ENCODE measurements at regions not wholly inside any gene's neighbourhood (a gene's known extent, or its start where the extent isn't known, plus 50 kb on each side); places are given as distances from the start of the nearest gene placed in this dataset.

DNA sequence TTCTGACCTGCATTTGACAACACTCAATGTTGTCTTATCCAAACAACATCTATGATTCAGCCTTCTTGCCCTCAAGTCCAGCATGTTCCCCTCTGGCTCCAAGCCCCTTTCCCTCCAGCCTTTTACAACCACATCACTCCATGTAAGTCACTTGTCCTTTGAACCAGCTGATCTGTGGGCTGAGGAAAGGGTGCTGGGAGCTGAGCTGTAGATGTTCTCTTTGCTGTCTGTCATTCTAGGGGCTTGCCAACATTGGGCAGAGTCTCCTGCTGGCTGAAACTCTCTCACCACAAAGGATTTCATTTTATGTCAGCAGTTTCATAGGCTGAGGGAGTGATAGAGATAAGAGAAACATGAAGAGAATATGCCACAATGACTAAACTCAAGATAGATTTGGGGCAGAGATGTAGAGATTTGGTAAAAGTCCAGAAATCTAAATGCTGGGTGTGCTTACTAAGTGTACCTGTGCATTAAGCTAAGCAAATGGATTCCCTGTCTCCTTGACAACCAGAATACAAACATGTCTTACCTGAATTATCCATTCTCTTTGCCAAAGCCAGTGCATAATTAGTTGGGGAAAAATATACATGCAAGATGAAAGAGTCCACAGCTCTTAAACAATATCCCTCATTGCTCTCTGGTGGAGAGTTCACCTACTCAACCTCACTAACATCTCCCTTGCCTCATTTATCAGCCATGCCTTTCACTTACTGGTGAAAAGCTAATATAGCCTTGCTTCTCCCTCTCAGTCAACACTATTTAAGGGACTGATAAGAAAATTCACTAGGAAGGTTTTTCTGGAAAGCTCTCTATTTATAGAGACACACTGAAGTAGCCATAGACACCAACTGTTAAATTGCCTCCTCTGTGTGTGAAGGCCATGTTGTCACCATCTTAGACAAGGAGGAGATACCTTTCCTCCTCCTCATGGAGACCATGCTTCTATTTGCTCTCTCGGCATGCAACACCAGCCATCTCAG lies 175.5 kb upstream of the SERP2 start:
- no peak overlapping the region for H3K27ac ChIP-seq (ENCODE audit: low read depth in 1 of 2, low read length in 2 of 2)
- H3K9me3 Mint-ChIP-seq = no peaks in the 10 kb centered on the region
- DNase-seq = no peak
- H3K36me3 Mint-ChIP-seq = no peaks in the 10 kb centered on the region
- no peak overlapping the region for H3K9ac ChIP-seq (ENCODE audit: insufficient read depth, low read length, poor library complexity, severe bottlenecking)
- H3K27ac Mint-ChIP-seq = peak overlapping the region in 1 of 7 donors; percentile 46
- H2AFZ ChIP-seq (ENCODE audit: insufficient read depth, low read depth, low read length, poor library complexity, severe bottlenecking) = no peak overlapping the region
- WGBS (ENCODE audit: insufficient coverage) = no CpG with 5 or more reads among the region's 1 CpG
- peaks cover 0 to 4% (median 4%) of the 10 kb centered on the region in 3 donors for H3K27me3 Mint-ChIP-seq (ENCODE audit: low read depth in 3 of 3)
- no peaks in the 10 kb centered on the region for H3K9me3 ChIP-seq (replicated peaks in 1 of 2; ENCODE audit: control insufficient read depth in 1 of 2, insufficient read depth in 1 of 2, low read length in 2 of 2)
- no peaks in the 10 kb centered on the region for H4K20me1 ChIP-seq (ENCODE audit: insufficient read depth, low read length)
- peaks cover under 1% of the 10 kb centered on the region for H3K4me1 Mint-ChIP-seq
- intact Hi-C loops (cut with micrococcal nuclease) = no loop called here
- H3K27me3 ChIP-seq (ENCODE audit: control insufficient read depth in 2 of 2, insufficient read depth in 2 of 2, low read length in 2 of 2) = no peaks in the 10 kb centered on the region
- no peaks in the 10 kb centered on the region for H3K4me1 ChIP-seq (ENCODE audit: control insufficient read depth in 1 of 2, insufficient read depth in 2 of 2, low read length in 2 of 2)
- H3K4me2 ChIP-seq (replicated peaks; ENCODE audit: extremely low read depth, low read length, poor library complexity, severe bottlenecking) = no peak overlapping the region
- H3K36me3 ChIP-seq (replicated peaks in 1 of 2; ENCODE audit: control insufficient read depth in 1 of 2, insufficient read depth in 2 of 2, low read length in 2 of 2) = no peaks in the 10 kb centered on the region
- H3K4me3 ChIP-seq (replicated peaks in 1 of 3; ENCODE audit: low read depth in 2 of 3, low read length in 3 of 3) = no peak overlapping the region
- TF ChIP-seq, protein P1, sequence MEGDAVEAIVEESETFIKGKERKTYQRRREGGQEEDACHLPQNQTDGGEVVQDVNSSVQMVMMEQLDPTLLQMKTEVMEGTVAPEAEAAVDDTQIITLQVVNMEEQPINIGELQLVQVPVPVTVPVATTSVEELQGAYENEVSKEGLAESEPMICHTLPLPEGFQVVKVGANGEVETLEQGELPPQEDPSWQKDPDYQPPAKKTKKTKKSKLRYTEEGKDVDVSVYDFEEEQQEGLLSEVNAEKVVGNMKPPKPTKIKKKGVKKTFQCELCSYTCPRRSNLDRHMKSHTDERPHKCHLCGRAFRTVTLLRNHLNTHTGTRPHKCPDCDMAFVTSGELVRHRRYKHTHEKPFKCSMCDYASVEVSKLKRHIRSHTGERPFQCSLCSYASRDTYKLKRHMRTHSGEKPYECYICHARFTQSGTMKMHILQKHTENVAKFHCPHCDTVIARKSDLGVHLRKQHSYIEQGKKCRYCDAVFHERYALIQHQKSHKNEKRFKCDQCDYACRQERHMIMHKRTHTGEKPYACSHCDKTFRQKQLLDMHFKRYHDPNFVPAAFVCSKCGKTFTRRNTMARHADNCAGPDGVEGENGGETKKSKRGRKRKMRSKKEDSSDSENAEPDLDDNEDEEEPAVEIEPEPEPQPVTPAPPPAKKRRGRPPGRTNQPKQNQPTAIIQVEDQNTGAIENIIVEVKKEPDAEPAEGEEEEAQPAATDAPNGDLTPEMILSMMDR (IDR thresholded peaks at IDR 0.05) = no peak
- no peak overlapping the region for H3K4me3 Mint-ChIP-seq
- H3K79me2 ChIP-seq (ENCODE audit: insufficient read depth, low read length) = no peaks in the 10 kb centered on the region

GRCh38 chr13:44198826-44199225 lies 174.8 kb upstream of the SERP2 start:
- H3K36me3 Mint-ChIP-seq = no peaks in the 10 kb centered on the region
- TF ChIP-seq, protein P1 (IDR thresholded peaks at IDR 0.05) = no peak
- no peak overlapping the region for H3K4me3 Mint-ChIP-seq
- Histone ChIP-seq H3K36me3 (replicated peaks in 1 of 2; ENCODE audit: control insufficient read depth in 1 of 2, insufficient read depth in 2 of 2, low read length in 2 of 2) (no peaks in the 10 kb centered on the region), H3K9me3 (replicated peaks in 1 of 2; ENCODE audit: control insufficient read depth in 1 of 2, insufficient read depth in 1 of 2, low read length in 2 of 2) (no peaks in the 10 kb centered on the region), H3K4me2 (replicated peaks; ENCODE audit: extremely low read depth, low read length, poor library complexity, severe bottlenecking) (no peak overlapping the region), H3K4me3 (replicated peaks in 1 of 3; ENCODE audit: low read depth in 2 of 3, low read length in 3 of 3) (no peak overlapping the region), H3K27me3 (ENCODE audit: control insufficient read depth in 2 of 2, insufficient read depth in 2 of 2, low read length in 2 of 2) (no peaks in the 10 kb centered on the region), H3K79me2 (ENCODE audit: insufficient read depth, low read length) (no peaks in the 10 kb centered on the region), H4K20me1 (ENCODE audit: insufficient read depth, low read length) (no peaks in the 10 kb centered on the region), H3K4me1 (ENCODE audit: control insufficient read depth in 1 of 2, insufficient read depth in 2 of 2, low read length in 2 of 2) (no peaks in the 10 kb centered on the region), H2AFZ (ENCODE audit: insufficient read depth, low read depth, low read length, poor library complexity, severe bottlenecking) (no peak overlapping the region), H3K9ac (ENCODE audit: insufficient read depth, low read length, poor library complexity, severe bottlenecking) (no peak overlapping the region), H3K27ac (ENCODE audit: low read depth in 1 of 2, low read length in 2 of 2) (no peak overlapping the region)
- DNase-seq = no peak
- H3K27ac Mint-ChIP-seq = no peak overlapping the region
- no peaks in the 10 kb centered on the region for H3K9me3 Mint-ChIP-seq
- H3K27me3 Mint-ChIP-seq (ENCODE audit: low read depth in 3 of 3) = peaks cover 0 to 4% (median 4%) of the 10 kb centered on the region in 3 donors
- no CpG with 5 or more reads among the region's 3 CpGs for WGBS (ENCODE audit: insufficient coverage)
- H3K4me1 Mint-ChIP-seq = no peaks in the 10 kb centered on the region
- intact Hi-C loops (cut with micrococcal nuclease) = no loop called here
